ENCODE measurements at regions not wholly inside any gene's neighbourhood (a gene's known extent, or its start where the extent isn't known, plus 50 kb on each side); places are given as distances from the start of the nearest gene placed in this dataset.

DNA sequence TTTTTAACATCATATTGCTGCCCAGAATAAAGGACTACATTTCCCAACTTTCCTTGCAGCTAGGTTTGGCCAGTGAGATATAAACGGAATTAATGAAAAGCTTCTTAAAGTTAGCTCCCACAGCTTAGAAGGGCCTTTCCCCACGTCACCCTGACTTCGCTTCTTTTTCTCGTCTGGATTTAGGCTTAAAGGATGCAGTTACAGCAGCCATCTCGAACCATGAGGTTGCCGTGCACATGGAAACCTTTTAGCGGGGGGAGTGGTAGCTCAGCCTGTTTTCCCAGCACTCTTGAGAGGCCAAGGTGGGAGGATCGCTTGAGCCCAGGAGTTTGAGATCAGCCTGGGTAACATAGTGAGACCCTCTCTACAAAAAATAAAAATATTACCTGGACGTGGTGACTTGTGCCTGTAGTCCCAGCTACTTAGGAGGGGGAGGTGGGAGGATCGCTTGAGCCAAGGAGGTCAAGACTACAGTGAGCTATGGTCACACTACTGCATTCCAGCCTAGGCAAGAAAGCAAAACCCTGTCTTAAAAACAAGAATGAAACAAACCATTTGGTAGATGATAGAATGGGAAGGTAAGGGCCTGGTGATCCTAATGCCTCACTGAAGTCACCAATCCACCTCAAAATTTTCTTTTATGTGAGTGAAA is 64.3 kb upstream of the C1GALT1 start (continued):
- TF ChIP-seq REST (IDR thresholded peaks at IDR 0.05) (no peak), SMC3 (IDR thresholded peaks at IDR 0.05) (no peak)

- no peak for FAIRE-seq
- ATAC-seq: no peak
- DNase-seq (ENCODE audit: low read depth in 1 of 2, low spot score in 1 of 2): no peak
- Histone ChIP-seq H3K27ac (no peak overlapping the region), H3K4me2 (no peak overlapping the region), H3K4me1 (peaks cover 11% of the 10 kb centered on the region; the same call in 2 of the 3 replicates), H3K9me3 (no peaks in the 10 kb centered on the region), H3K4me3 (no peak overlapping the region)
- TF ChIP-seq, protein P1, sequence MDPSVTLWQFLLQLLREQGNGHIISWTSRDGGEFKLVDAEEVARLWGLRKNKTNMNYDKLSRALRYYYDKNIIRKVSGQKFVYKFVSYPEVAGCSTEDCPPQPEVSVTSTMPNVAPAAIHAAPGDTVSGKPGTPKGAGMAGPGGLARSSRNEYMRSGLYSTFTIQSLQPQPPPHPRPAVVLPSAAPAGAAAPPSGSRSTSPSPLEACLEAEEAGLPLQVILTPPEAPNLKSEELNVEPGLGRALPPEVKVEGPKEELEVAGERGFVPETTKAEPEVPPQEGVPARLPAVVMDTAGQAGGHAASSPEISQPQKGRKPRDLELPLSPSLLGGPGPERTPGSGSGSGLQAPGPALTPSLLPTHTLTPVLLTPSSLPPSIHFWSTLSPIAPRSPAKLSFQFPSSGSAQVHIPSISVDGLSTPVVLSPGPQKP (IDR thresholded peaks at IDR 0.05; ENCODE audit: low read depth, low read length): no peak
- TF ChIP-seq PHF8 (IDR thresholded peaks at IDR 0.05; ENCODE audit: borderline replicate concordance, low read depth): no peak
- no peak for TF ChIP-seq EHMT2 (IDR thresholded peaks at IDR 0.05; ENCODE audit: low read depth)
- TF ChIP-seq MAFK (IDR thresholded peaks at IDR 0.05; ENCODE audit: partially characterized antibody): no peak
- no peak for TF ChIP-seq NR3C1 (IDR thresholded peaks at IDR 0.05)
- TF ChIP-seq NPAS2 (CRISPR knock-in tag; IDR thresholded peaks at IDR 0.05; ENCODE audit: borderline replicate concordance): no peak
- TF ChIP-seq JUN (IDR thresholded peaks at IDR 0.05): no peak
- TF ChIP-seq ZNF302 (CRISPR knock-in tag; IDR thresholded peaks at IDR 0.05): no peak
- no peak for TF ChIP-seq ESRRA (IDR thresholded peaks at IDR 0.05; ENCODE audit: borderline replicate concordance, low read length)
- no peak for TF ChIP-seq RARB (CRISPR knock-in tag; IDR thresholded peaks at IDR 0.05)
- WGBS (ENCODE audit: missing lambda C conversion rate): 55% methylated on average over 2 of the region's 2 CpGs
- POLR2A ChIA-PET: no interaction called here
- CTCF ChIA-PET: interaction anchor here (1.5 kb wide), 1 partner anchor 15 kb away, joined by 7 read pairs; no protein-coding TSS in a partner anchor
These were observed 63.5 kb upstream of the C1GALT1 start for GRCh38 chr7:7118822-7119221.

DNA sequence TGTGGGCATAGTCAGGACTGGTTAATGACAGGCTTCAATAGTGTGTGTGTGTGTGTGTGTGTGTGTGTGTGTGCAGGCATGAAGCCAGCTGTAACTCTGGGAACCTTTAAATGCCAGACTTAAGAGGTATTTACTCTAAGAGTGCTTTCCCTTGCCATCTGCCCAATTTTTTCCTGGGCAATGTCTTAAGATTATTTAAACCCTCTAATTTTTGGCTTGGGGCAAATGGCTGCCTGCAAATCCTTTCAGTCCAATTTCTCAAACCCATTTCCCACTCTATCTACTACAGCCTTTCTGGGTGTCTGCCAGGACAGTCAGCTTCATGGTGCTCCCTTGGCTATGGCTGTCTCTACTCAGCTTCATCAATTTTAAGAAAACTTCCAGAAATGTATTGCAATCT is 62.6 kb upstream of the C1GALT1 start:
- ChIA-PET POLR2A (no interaction called here), CTCF (interaction anchor here (1.1 kb wide), 1 partner anchor 422 kb away, joined by 3 read pairs; no protein-coding TSS in a partner anchor)
- no peak overlapping the region for H3K4me2 ChIP-seq
- peaks cover 7% of the 10 kb centered on the region; the same call in 2 of the 3 replicates for H3K4me1 ChIP-seq
- TF ChIP-seq EHMT2 (IDR thresholded peaks at IDR 0.05; ENCODE audit: low read depth) (no peak), CHD2 (IDR thresholded peaks at IDR 0.05; ENCODE audit: low read length, partially characterized antibody) (no peak), RNF2 (IDR thresholded peaks at IDR 0.05; ENCODE audit: borderline replicate concordance, low read depth) (no peak), NPAS2 (CRISPR knock-in tag; IDR thresholded peaks at IDR 0.05; ENCODE audit: borderline replicate concordance) (no peak)
- ATAC-seq (no peak), DNase-seq (ENCODE audit: low read depth in 1 of 2, low spot score in 1 of 2) (no peak), FAIRE-seq (no peak)
- H3K9me3 ChIP-seq: no peaks in the 10 kb centered on the region
- no peak overlapping the region for H3K4me3 ChIP-seq
- H3K27ac ChIP-seq: no peak overlapping the region

DNA sequence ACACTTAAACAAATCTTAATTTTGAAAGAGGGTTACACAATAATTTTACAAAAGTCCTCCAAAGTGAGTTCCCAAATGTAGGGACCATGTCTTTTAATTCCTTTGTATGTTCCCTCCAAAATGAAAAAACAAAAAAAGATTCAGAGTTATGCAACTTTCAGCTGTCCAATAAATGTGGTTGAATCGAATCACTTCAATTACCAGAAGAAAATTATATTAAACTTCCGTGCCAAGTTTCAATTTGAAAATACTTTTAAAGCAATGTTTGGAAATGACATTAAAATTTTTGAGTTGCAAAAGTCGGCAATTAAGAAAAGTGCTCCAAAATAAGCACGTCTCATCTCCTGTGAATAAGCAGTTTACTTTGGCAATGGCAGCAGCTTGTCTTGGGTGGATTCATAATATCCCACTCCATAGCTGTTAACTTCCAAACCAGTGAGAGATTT is 60.3 kb upstream of the C1GALT1 start:
- WGBS (ENCODE audit: missing lambda C conversion rate): 30% methylated on average over 4 of the region's 4 CpGs
- H3K9me3 ChIP-seq: no peaks in the 10 kb centered on the region
- H3K4me3 ChIP-seq: no peak overlapping the region
- H3K4me1 ChIP-seq: no peaks in the 10 kb centered on the region
- H3K4me2 ChIP-seq: no peak overlapping the region
- ChIA-PET POLR2A (no interaction called here), CTCF (no interaction called here)
- H3K27ac ChIP-seq: no peak overlapping the region
- DNase-seq (ENCODE audit: low read depth in 1 of 2, low spot score in 1 of 2): no peak
- ATAC-seq: no peak
- FAIRE-seq: no peak
- TF ChIP-seq NPAS2 (CRISPR knock-in tag; IDR thresholded peaks at IDR 0.05; ENCODE audit: borderline replicate concordance) (no peak), RNF2 (IDR thresholded peaks at IDR 0.05; ENCODE audit: borderline replicate concordance, low read depth) (no peak), CEBPB (IDR thresholded peaks at IDR 0.05) (no peak), PBX3 (IDR thresholded peaks at IDR 0.05) (no peak), HES2 (IDR thresholded peaks at IDR 0.05) (no peak), MAX (IDR thresholded peaks at IDR 0.05) (no peak), SREBF2 (IDR thresholded peaks at IDR 0.05) (no peak), E2F6 (IDR thresholded peaks at IDR 0.05; ENCODE audit: borderline replicate concordance, low read depth) (no peak)
- TF ChIP-seq, protein P1 (IDR thresholded peaks at IDR 0.05; ENCODE audit: low read depth, low read length): no peak
- TF ChIP-seq, protein P2, sequence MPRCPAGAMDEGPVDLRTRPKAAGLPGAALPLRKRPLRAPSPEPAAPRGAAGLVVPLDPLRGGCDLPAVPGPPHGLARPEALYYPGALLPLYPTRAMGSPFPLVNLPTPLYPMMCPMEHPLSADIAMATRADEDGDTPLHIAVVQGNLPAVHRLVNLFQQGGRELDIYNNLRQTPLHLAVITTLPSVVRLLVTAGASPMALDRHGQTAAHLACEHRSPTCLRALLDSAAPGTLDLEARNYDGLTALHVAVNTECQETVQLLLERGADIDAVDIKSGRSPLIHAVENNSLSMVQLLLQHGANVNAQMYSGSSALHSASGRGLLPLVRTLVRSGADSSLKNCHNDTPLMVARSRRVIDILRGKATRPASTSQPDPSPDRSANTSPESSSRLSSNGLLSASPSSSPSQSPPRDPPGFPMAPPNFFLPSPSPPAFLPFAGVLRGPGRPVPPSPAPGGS (IDR thresholded peaks at IDR 0.05): no peak

Measured in A549 (cell line).